NCI-H526 treated with DMSO at 0.1 percent for 48 hours (cell line): ENCODE measurements at regions not wholly inside any gene's neighbourhood (a gene's known extent, or its start where the extent isn't known, plus 50 kb on each side); places are given as distances from the start of the nearest gene placed in this dataset.

ENCODE experiments used
- DNase-seq: peaks from one replicate; lab custom pipeline; 2025; lab: John Stamatoyannopoulos, UW

DNA sequence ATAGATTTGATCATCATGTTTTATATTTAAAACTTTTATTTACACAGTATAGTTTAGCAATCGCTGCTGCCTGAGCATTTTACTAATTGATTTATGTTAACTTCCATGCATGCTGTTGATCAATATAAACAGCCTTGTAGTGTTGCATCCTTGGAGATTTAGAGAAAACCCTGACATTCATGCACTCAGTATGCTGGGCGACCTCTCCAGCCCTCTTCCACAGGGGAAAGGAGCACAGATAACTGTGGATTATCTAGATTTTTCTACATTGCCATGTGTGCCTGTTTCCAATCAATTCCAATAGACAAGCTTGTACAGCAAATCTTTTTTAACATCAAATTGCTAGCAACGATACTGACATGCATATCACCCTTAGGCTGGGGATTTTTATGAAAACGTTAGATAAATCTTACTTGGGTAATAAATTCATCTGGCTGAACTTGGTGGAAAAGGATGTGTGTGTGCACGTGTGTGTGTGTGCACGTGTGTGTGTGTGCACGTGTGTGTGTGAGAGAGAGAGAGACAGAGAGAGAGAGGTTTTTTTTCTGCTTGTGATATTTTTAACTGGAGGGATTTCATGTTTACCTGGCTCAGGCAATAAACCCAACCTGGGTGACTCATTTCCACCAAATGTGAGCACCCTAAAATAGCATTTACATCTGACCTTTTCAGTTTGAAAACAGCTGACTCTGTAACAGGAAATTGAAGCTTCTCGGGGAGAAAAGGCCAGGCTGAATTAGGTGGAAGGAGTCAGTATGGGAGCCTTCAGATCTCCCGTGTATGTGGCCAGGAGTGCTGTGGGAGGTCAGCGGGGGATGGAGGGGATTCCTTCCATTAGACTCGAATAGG is 339.8 kb downstream of the PRDM2 start:
- DNase-seq, result no peak

DNA sequence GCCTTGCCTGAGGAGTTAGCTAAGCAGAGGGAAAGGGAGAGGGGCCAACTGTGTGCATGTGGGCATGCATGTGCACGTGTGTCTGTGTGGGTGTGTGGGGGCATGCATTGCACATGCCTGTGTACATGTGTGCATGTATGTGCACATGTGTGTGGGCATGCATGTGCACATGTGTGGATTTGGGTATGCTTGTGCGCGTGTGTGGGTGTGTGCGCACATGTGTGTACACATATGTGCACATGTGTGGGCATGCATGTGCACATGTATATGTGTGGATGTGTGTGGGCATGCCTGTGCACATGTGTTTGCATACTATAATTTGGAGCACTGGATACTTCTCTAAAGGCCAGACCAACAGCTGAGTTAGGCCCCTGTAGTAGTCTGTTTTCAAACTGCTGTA is 350.0 kb downstream of the PRDM2 start:
- DNase-seq, result no peak

DNA sequence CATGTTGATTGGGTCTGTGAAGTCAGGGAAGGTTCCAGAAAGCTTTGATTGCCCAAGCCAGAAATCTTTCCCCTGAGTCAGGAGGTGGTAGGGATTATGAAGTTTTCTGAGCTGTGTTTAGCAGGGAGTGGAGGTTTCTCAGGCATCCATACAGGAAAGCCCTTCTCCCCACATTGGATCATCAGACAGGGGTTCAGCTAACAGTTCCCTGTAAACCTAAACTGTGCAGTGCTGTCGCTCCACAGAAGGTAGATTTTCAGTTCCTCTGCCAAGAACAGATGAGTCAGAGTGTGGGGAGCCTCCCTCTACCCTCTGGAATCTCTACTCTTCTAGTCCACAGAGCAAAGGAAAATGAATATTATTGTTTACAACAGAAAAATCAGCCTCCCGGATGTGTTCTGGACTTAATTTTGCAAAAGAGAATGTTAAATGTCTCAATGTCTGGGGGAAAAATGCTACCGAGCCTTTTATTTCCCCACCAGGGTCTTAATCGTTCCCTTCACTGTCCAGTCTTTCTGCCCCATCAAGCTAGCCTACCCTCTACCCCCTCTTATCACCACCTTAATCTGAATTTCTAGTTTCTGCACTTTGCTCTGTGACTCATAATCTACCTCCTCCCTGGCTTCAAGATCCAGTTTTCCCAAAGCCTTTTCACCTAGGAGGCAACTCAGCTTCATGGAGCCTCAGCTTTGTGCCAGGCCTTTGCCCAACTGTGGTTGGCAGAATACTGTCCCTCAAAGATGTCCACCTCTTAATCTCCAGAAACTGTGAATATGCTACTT is 355.6 kb downstream of the PRDM2 start:
- no peak for DNase-seq

DNA sequence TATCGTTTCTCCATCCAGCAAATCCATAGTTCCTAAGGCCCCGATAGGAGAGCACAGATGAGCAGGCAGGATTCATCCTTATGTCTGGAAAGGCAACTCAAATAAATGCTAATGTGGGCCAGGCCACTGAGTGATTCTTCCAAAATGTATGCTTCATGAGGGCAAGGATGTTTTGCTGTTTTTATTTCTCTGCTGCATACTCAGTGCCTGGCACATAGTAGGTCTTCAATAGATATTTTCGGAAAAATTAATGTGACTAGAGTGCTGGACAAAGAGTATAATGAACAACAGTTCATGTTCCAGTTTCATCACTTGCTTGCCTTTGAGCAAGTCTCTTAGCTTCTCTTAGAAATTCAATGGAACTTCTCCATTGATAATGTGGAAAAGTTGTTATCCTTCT is 357.7 kb downstream of the PRDM2 start:
- DNase-seq, result no peak

DNA sequence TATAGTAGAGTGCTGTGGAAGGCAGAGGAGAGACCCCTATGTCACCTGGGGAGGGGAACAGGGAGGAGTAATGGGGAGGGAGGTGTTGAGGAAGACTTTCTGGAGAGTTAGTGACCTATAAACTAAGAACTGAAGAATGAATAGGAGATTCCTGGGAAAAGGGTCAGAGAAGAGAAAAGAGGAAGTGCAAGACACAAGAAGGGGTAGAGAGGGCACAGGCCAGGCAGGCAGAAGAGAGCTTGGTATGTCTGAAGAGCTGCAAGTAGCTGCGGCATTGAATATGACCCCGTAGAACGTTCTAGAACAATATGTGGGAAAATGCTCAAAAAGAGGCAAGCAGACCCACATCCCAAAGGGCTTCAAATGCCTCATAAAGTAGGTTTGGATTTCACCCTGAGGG is 361.2 kb downstream of the PRDM2 start:
- no peak for DNase-seq

- no peak for DNase-seq
Measured at GRCh38 chr1:14061722-14062121, 361.7 kb downstream of the PRDM2 start.

GRCh38 chr1:14062669-14063068 is 362.7 kb downstream of the PRDM2 start:
- DNase-seq, result no peak

DNA sequence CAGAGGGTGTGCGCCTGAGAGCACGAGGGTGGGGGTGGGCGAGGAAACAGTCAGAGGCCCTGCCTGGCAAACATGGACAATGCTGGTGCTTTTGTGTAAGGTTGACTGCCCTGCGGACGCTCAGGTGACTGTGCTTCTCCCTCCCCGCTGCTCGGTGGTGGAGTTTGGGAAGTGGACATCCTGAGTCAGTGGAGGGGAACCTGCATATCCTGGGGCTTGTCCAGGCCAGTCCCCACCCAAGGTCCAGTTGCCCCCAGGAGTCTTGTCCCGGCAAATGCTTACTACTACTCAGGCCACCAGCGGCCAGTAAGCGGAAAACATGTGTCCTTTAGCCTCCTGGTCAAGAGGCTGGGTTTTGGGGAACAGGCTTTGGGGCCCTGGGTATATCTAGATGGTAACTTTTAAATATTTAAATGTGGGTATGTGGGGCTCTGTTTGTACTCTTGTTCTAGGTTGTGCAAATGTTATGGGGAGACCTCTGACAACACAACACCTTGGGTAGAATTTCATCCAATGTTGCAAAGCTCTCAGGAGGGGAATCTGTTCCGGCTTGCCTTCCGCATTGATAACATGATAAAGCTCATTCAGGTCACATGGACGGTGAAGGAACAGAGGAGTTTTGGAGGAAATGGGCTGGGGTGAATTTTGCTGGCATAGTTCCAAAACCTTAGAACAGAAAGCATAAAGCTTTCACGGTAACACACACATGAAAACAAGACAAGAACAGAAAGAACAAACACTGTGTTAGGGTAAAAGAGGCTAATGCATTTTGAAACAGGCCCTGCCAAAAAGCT is 364.9 kb downstream of the PRDM2 start:
- DNase-seq, result no peak

GRCh38 chr1:14065486-14065885 is 365.5 kb downstream of the PRDM2 start:
- no peak for DNase-seq

GRCh38 chr1:14067036-14067435 is 367.0 kb downstream of the PRDM2 start:
- no peak for DNase-seq

GRCh38 chr1:14067711-14068110 is 367.7 kb downstream of the PRDM2 start:
- no peak for DNase-seq

GRCh38 chr1:14071581-14071980 is 371.6 kb downstream of the PRDM2 start:
- no peak for DNase-seq

DNA sequence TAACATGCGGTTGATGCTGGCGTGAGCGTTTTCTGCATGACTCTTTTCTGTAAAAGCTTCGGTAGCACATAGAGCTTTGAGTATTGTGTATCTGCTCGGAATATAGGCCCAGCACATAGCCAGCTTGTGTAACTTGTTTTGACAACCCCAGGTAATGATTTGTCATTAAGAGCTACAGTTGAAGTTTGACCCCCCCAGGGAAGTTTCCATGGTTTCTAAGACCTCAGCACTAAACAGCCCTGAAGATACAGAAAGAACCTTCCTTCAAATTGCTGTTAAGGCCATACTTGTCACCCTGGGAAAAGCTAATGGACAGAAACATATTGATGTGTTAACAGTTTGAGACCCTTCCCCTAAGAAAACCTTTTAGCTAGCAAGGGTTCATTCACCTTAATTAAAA is 380.7 kb downstream of the PRDM2 start:
- no peak for DNase-seq

DNA sequence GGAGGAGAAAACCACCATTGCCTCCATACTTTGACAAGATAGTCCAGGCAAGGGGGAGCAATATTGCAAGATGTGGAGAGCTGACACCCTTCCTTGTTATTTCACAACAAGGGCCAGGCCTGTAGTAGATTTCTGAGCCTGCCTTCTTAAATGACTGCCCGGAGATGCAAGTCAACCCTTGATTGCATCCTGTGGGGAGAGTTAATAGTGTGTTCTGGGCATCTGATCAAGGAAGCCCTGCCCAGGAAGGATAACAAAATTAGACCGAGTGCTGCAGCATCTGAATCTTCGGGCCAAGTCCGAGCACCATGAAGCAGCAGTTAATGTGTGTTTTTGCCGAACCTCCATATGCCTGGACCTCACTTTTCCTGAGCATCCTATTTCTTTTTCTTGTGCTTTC is 382.3 kb downstream of the PRDM2 start:
- no peak for DNase-seq

- no peak for DNase-seq
Measured at GRCh38 chr1:14083277-14083676, 383.3 kb downstream of the PRDM2 start.

- peak; percentile 50 for DNase-seq
Measured at GRCh38 chr1:14083706-14084105, 383.7 kb downstream of the PRDM2 start.

DNA sequence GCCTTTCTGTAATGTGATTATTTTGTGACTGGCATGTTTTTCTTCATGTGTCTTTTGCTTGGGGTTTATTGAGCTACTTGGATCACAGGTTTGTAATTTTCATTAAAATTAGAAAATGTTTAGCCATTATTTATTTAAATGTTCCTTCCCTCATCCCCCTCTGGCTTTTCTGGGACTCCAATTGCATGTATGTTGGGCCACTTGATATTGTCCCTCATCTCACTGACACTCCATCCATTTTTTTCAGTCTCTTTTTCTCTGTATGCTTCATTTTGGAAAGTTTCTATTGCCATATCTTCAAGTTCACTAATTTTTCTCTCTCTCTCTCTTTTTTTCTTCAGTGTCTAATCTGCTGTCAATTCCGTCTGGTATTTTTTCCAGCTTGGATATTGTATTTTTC is 390.1 kb downstream of the PRDM2 start:
- DNase-seq, result no peak

DNA sequence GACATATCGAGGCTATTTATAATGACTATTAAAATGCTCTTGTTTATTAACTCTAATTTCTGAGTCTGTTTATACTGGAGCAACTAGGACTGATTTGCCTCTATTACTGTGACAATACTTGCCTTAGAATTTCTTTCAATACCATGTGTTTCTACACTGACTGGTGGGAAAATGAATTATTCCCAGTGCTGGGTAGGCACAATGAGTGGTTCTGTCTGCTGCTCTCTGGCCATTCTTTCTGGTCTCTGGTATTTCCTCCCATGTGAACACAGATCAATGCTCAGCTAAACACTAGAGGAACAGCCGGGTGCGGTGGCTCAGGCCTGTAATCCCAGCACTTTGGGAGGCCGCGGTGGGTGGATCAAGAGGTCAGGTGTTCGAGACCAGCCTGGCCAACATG is 390.5 kb downstream of the PRDM2 start:
- DNase-seq, result no peak

GRCh38 chr1:14094611-14095400 is 394.8 kb downstream of the PRDM2 start:
- peak; percentile 46 for DNase-seq

DNA sequence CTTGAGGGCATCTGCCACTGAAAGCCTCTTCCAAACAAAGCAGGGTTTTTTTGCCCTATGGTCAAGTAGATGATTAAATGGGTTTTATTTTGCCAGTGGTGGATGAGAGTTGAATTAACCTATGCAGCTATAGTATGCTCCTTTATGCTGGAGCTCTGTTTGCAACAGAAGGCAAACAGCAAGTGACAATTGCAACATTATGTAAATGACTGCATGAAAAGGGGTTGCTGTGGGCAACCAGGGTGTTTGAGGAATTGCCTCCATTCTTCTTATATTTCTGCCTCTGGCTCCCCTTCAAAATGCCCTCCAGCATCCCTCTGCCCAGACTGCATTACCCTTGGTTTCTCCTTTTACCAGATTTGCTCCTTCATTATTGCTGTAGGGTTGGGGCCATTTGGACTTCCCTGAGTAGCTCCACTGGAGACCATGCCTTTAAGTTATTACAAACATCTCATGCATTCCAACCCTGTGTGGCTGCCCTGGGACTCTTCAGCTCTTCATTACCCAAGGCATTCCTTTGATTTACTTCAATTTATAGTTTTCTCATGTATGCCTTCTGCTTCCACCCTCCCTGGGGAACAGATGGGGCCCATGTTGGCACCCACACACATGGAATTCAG is 398.4 kb downstream of the PRDM2 start:
- DNase-seq, result no peak

DNA sequence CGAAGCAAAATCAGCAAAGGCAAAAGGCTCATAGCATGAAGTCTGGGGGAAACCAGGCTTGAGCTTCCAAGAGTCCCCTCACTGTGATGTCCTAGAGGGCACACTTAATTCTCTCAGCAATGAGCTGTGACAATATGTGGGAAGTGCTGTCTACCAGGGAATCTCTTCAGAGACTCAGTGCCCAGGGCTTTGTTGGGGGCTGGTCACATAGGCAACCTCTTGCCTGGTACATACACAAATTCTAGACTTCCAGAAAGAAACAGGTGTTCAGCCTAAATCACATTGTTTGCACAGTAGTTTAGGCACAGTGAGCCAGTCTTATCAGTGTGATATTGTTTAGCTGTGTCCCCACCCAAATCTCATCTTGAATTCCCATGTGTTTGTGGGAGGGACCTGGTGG is 400.5 kb downstream of the PRDM2 start:
- DNase-seq, result no peak
